PC-3 (cell line): ENCODE measurements at regions not wholly inside any gene's neighbourhood (a gene's known extent, or its start where the extent isn't known, plus 50 kb on each side); places are given as distances from the start of the nearest gene placed in this dataset.
"Not testable (repeated sequence)": the region's sequence is repeated elsewhere in the genome, so short reads cannot be mapped to it uniquely, and the experiment has no call there.

Experiments used
- ATAC-seq: fragments of 200-7000 bp; cut with Tn5 transposase; 2 replicates; pipeline ENCODE4 v1.9.1; 2020; ENCODE audit warnings: mild to moderate bottlenecking, moderate library complexity
- BruUV-seq: library from RNA; stranded (reverse); fragments of 400-500 nt; replicated peaks from 2 replicates; lab custom pipeline; 2021; lab: Mats Ljungman, UMichigan
- CTCF ChIA-PET: fragments of 300-600 bp; sonication (Branson Sonifier 250); formaldehyde crosslinking; loops from one replicate; lab custom pipeline; 2022; ENCODE audit warnings: antibody characterized with exemption; lab: Charles Lee
- POLR2A ChIA-PET: fragments of 300-600 bp; sonication (Branson Sonifier 250); formaldehyde crosslinking; loops from one replicate; lab custom pipeline; 2022; ENCODE audit warnings: antibody characterized with exemption; ENCODE audit not compliant: unreplicated experiment; lab: Charles Lee
- DNase-seq: peaks from one replicate; pipeline ENCODE4 v3.0.0-alpha.2; 2015
- H2AFZ ChIP-seq: fragments of 300-600 bp; sonication (generic); 2 replicates; pipeline ENCODE4 v1.6.0; 2016; ENCODE audit warnings: antibody characterized with exemption, low read length
- H3F3A ChIP-seq: fragments of 300-600 bp; sonication (generic); one replicate; pipeline ENCODE4 v1.6.0; 2017; ENCODE audit warnings: antibody characterized with exemption, low read length, control low read depth, mild to moderate bottlenecking; ENCODE audit not compliant: unreplicated experiment
- H3K27ac ChIP-seq: fragments of 300-600 bp; sonication (generic); 2 replicates; pipeline ENCODE4 v1.5.1; 2016; ENCODE audit warnings: mild to moderate bottlenecking, low read length
- H3K27me3 ChIP-seq: fragments of 300-600 bp; sonication (generic); 2 replicates; pipeline ENCODE4 v1.6.1; 2016; ENCODE audit warnings: low read length, mixed read lengths
- H3K36me3 ChIP-seq: fragments of 300-600 bp; sonication (generic); 2 replicates; pipeline ENCODE4 v1.6.1; 2016; ENCODE audit warnings: low read depth, mixed run types, low read length, mixed read lengths
- H3K4me1 ChIP-seq: fragments of 300-600 bp; sonication (generic); 2 replicates; pipeline ENCODE4 v1.5.1; 2016; ENCODE audit warnings: low read length; ENCODE audit not compliant: insufficient read depth
- H3K4me2 ChIP-seq: fragments of 300-600 bp; sonication (generic); 2 replicates; pipeline ENCODE4 v1.6.0; 2016; ENCODE audit warnings: low read length
- H3K4me3 ChIP-seq: fragments of 300-600 bp; sonication (generic); 2 replicates; pipeline ENCODE4 v1.5.1; 2016; ENCODE audit warnings: mild to moderate bottlenecking, low read length, mixed read lengths
- H3K79me2 ChIP-seq: fragments of 300-600 bp; sonication (generic); 2 replicates; pipeline ENCODE4 v1.6.1; 2017; ENCODE audit warnings: low read length, mixed read lengths
- H3K9ac ChIP-seq: fragments of 300-600 bp; sonication (generic); 2 replicates; pipeline ENCODE4 v1.6.0; 2016; ENCODE audit warnings: mild to moderate bottlenecking, low read length
- H3K9me2 ChIP-seq: fragments of 300-600 bp; sonication (generic); replicated peaks from 2 replicates; pipeline ENCODE4 v1.6.1; 2016; ENCODE audit warnings: mixed run types, low read length, mixed read lengths
- H3K9me3 ChIP-seq: fragments of 300-600 bp; sonication (generic); 2 replicates; pipeline ENCODE4 v1.6.1; 2016; ENCODE audit warnings: low read length, mixed read lengths
- H4K20me1 ChIP-seq: fragments of 300-600 bp; sonication (generic); 2 replicates; pipeline ENCODE4 v1.6.1; 2016; ENCODE audit warnings: low read length, mixed read lengths
- CTCF ChIP-seq: fragments of 300-600 bp; sonication (generic); conservative IDR thresholded peaks from 2 replicates; pipeline ENCODE4 v1.5.1; 2017; ENCODE audit warnings: antibody characterized with exemption, low read depth, mild to moderate bottlenecking, low read length
- EZH2 ChIP-seq: fragments of 300-600 bp; sonication (generic); IDR thresholded peaks from one replicate; pipeline ENCODE4 v1.6.1; 2017; ENCODE audit warnings: antibody characterized with exemption, mild to moderate bottlenecking, low read length; ENCODE audit not compliant: unreplicated experiment
- EZH2phosphoT487 ChIP-seq: fragments of 300-600 bp; sonication (generic); IDR thresholded peaks from 2 replicates; pipeline ENCODE4 v1.6.1; 2018; ENCODE audit warnings: mild to moderate bottlenecking, antibody characterized with exemption, low read length, borderline replicate concordance
- intact Hi-C: fragments of 100-400 bp; cut with micrococcal nuclease; formaldehyde crosslinking; loops from 2 replicates; pipeline ENCODE4 v1.9.0; 2023

GRCh38 chr18:28735731-28736130 is 558.8 kb upstream of the CDH2 start:
- H3K79me2 ChIP-seq: no peaks in the 10 kb centered on the region
- ATAC-seq: peak; percentile 80
- peaks cover 17% of the 10 kb centered on the region for H3K4me1 ChIP-seq
- peak overlapping the region; percentile 32 for H3K27ac ChIP-seq
- DNase-seq: peak; percentile 82
- intact Hi-C loops: no loop called here
- no peaks in the 10 kb centered on the region for H3F3A ChIP-seq
- H3K4me2 ChIP-seq: 0 out of 2 replicates have a peak overlapping the region, but pooled peaks have one; percentile 9
- H3K27me3 ChIP-seq: no peaks in the 10 kb centered on the region
- no peak overlapping the region for H3K4me3 ChIP-seq
- H2AFZ ChIP-seq: no peak overlapping the region
- ChIA-PET POLR2A (no interaction called here), CTCF (no interaction called here)
- no peaks in the 10 kb centered on the region for H3K36me3 ChIP-seq
- no TSS peak for BruUV-seq
- no peak overlapping the region for H3K9ac ChIP-seq
- no peaks in the 10 kb centered on the region for H3K9me2 ChIP-seq
- no peak for TF ChIP-seq EZH2
- TF ChIP-seq EZH2phosphoT487: no peak
- TF ChIP-seq CTCF: no peak
- no peaks in the 10 kb centered on the region for H4K20me1 ChIP-seq
- H3K9me3 ChIP-seq: no peaks in the 10 kb centered on the region

- H3F3A ChIP-seq: no peaks in the 10 kb centered on the region
- no peak overlapping the region for H3K4me3 ChIP-seq
- ChIA-PET CTCF (no interaction called here), POLR2A (no interaction called here)
- ATAC-seq (peak; percentile 46), DNase-seq (peak; percentile 56)
- 0 out of 2 replicates have a peak overlapping the region, but pooled peaks have one; percentile 33 for H3K4me2 ChIP-seq
- no peak overlapping the region for H3K27ac ChIP-seq
- intact Hi-C loops: no loop called here
- no peaks in the 10 kb centered on the region for H4K20me1 ChIP-seq
- no TSS peak for BruUV-seq
- no peaks in the 10 kb centered on the region for H3K27me3 ChIP-seq
- H3K9me2 ChIP-seq: no peaks in the 10 kb centered on the region
- no peaks in the 10 kb centered on the region for H3K9me3 ChIP-seq
- H3K36me3 ChIP-seq: no peaks in the 10 kb centered on the region
- no peaks in the 10 kb centered on the region for H3K79me2 ChIP-seq
- no peak overlapping the region for H3K9ac ChIP-seq
- TF ChIP-seq CTCF: no peak
- no peak for TF ChIP-seq EZH2phosphoT487
- no peak for TF ChIP-seq EZH2
- H3K4me1 ChIP-seq: peaks cover 21% of the 10 kb centered on the region
- H2AFZ ChIP-seq: no peak overlapping the region
Measured at GRCh38 chr18:28729321-28729720, 552.4 kb upstream of the CDH2 start.

- Histone ChIP-seq H3K4me2 (0 out of 2 replicates have a peak overlapping the region, but pooled peaks have one; percentile 33), H3K4me3 (no peak overlapping the region), H4K20me1 (no peaks in the 10 kb centered on the region), H2AFZ (no peak overlapping the region), H3K36me3 (no peaks in the 10 kb centered on the region), H3K79me2 (no peaks in the 10 kb centered on the region), H3K27me3 (no peaks in the 10 kb centered on the region), H3K9me3 (no peaks in the 10 kb centered on the region), H3K27ac (no peak overlapping the region), H3F3A (no peaks in the 10 kb centered on the region), H3K9me2 (no peaks in the 10 kb centered on the region), H3K9ac (no peak overlapping the region), H3K4me1 (peaks cover 21% of the 10 kb centered on the region)
- TF ChIP-seq EZH2 (no peak), EZH2phosphoT487 (no peak), CTCF (no peak)
- no TSS peak for BruUV-seq
- intact Hi-C loops: no loop called here
- ATAC-seq (no peak), DNase-seq (peak; percentile 2)
- CTCF ChIA-PET: no interaction called here
- POLR2A ChIA-PET: no interaction called here
Measured at GRCh38 chr18:28728891-28729290, 552.0 kb upstream of the CDH2 start.

- peaks cover 21% of the 10 kb centered on the region for H3K4me1 ChIP-seq
- POLR2A ChIA-PET, H3K27ac ChIP-seq, CTCF ChIA-PET, H3F3A ChIP-seq, H3K4me2 ChIP-seq, H3K4me3 ChIP-seq, DNase-seq, H3K9me3 ChIP-seq, H3K79me2 ChIP-seq, ATAC-seq, BruUV-seq, H3K27me3 ChIP-seq, H2AFZ ChIP-seq, H3K9me2 ChIP-seq, H3K9ac ChIP-seq, intact Hi-C loops, H3K36me3 ChIP-seq, H4K20me1 ChIP-seq: not testable (repeated sequence)
Measured at GRCh38 chr18:28727189-28727588, 550.3 kb upstream of the CDH2 start.
